Activated naive CD8-positive, alpha-beta T cell treated with anti-CD3 and anti-CD28 coated beads for 36 hours (primary cell): ENCODE measurements at regions not wholly inside any gene's neighbourhood (a gene's known extent, or its start where the extent isn't known, plus 50 kb on each side); places are given as distances from the start of the nearest gene placed in this dataset.
"Not testable (repeated sequence)": the region's sequence is repeated elsewhere in the genome, so short reads cannot be mapped to it uniquely, and the experiment has no call there.

ENCODE experiments used
- DNase-seq: peaks from one replicate; pipeline ENCODE4 v3.0.0; 2021
- H3K27ac Mint-ChIP-seq: one replicate; pipeline ENCODE4 v1.8.0; 2022; ENCODE audit warnings: mild to moderate bottlenecking, moderate library complexity, mixed read lengths
- H3K27me3 Mint-ChIP-seq: one replicate; pipeline ENCODE4 v1.8.0; 2022; ENCODE audit warnings: mild to moderate bottlenecking, mixed read lengths
- H3K36me3 Mint-ChIP-seq: one replicate; pipeline ENCODE4 v1.8.0; 2021; ENCODE audit warnings: mild to moderate bottlenecking, mixed read lengths
- H3K4me1 Mint-ChIP-seq: one replicate; pipeline ENCODE4 v1.8.0; 2021; ENCODE audit warnings: mixed read lengths
- H3K4me3 Mint-ChIP-seq: one replicate; pipeline ENCODE4 v1.8.0; 2022; ENCODE audit warnings: mild to moderate bottlenecking, moderate library complexity, mixed read lengths
- H3K9me3 Mint-ChIP-seq: one replicate; pipeline ENCODE4 v1.8.0; 2022; ENCODE audit warnings: mixed read lengths

DNA sequence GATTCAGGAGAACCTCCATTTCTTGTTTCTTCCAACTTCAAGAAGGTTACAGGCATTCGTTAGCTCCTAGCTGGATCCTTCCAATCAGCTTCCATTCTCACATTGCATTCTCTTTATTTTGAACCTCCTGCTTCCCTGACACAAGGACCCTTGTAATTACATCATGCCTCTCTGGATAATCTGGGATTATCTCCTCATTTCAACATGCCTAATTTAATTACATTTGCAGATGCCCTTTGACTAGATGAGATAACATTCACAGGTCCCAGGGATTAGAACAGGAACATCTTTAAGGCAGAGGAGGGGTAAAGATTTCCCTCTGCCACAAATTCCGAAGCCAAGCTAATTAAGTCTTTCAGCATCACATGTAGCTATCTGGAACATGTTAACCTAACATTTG, 753.8 kb upstream of the PCDH7 start:
- no peak for DNase-seq
- Mint-ChIP-seq H3K27ac (no peak overlapping the region), H3K4me1 (no peaks in the 10 kb centered on the region), H3K4me3 (no peak overlapping the region), H3K27me3 (no peaks in the 10 kb centered on the region), H3K36me3 (no peaks in the 10 kb centered on the region), H3K9me3 (peaks cover 1% of the 10 kb centered on the region)

DNA sequence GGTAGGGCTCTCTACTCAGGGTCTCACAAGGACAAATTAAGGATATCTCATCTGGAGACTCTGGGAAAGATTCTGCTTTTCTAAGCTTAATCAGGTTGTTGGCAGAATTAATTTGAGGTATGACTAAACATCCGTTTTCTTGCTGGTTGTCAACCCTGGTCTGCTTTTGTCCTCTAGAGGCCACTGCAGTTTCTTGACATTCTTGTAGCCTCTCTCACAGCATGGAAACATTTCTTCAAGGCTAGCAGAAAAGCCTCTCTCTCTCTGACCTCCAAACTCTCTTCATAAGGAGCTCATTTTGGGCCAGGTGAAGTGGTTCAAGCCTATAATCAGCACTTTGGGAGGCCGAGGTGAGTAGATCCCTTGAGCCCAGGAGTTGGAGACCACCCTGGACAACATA, 749.5 kb upstream of the PCDH7 start:
- H3K27ac Mint-ChIP-seq = no peak overlapping the region
- no peaks in the 10 kb centered on the region for H3K4me1 Mint-ChIP-seq
- peaks cover 5% of the 10 kb centered on the region for H3K9me3 Mint-ChIP-seq
- no peak for DNase-seq
- no peaks in the 10 kb centered on the region for H3K36me3 Mint-ChIP-seq
- H3K27me3 Mint-ChIP-seq = no peaks in the 10 kb centered on the region
- H3K4me3 Mint-ChIP-seq = no peak overlapping the region

DNA sequence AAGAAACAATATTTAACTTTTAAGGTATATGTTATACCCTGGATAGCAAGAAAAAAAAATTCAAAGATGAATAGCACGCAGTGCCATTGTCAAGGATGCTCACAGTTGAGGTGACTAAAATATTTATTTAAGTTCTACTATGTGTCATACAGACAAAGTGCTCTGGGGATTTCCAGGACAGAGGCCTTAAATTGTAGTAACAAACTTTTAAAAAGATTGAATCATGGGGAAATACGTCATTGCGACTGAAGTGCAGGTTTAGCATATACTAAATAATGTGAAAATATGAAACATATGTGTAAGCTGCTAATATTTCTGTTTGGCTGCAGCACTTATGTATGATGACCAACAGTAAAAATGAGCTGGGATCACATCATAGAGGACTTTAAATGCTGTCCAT, 748.0 kb upstream of the PCDH7 start:
- Mint-ChIP-seq H3K27me3 (no peaks in the 10 kb centered on the region), H3K27ac (no peak overlapping the region), H3K4me1 (no peaks in the 10 kb centered on the region), H3K9me3 (peaks cover 7% of the 10 kb centered on the region), H3K36me3 (no peaks in the 10 kb centered on the region), H3K4me3 (no peak overlapping the region)
- no peak for DNase-seq

DNA sequence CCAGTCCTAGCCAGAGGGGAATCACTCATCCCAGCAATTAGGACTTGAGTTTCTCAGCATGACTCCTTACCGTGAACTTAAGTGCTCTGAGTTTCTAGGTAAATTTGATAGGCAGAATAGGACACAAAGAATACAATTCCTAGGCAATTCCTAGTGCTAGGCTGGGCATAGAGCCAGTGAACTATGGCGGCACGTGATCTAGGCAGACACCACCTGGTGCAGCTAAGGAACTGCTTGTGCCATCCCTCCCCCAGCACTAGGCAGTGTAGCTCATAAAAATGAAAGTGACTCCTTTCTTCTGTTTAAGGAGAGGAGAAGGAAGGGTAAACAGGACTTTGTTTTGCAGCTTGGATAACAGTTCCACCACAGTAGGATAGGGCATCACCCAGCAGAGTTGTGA, 736.3 kb upstream of the PCDH7 start:
- no peak for DNase-seq
- Mint-ChIP-seq H3K4me1 (no peaks in the 10 kb centered on the region), H3K27me3 (no peaks in the 10 kb centered on the region), H3K4me3 (no peak overlapping the region), H3K36me3 (no peaks in the 10 kb centered on the region), H3K9me3 (peaks cover 3% of the 10 kb centered on the region), H3K27ac (no peak overlapping the region)

DNA sequence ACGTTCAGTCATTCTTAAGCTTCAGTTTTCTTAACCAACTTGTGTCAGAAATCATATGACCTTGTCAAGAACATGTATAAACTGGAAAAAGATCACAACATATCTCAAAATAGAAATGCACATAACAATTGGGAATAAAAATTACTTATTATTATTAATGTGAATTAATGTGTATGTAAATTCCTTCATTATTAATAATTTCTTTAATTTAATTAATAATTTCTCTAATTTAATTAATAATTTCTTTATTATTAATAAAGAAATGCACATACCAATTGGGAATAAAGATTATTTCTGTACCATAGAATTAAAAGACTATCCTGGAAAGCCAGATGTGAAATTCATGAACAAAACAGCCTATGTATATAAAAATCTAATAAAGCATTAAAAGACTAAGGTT, 718.5 kb upstream of the PCDH7 start:
- Mint-ChIP-seq H3K27ac (no peak overlapping the region), H3K9me3 (peaks cover 9% of the 10 kb centered on the region), H3K4me3 (no peak overlapping the region), H3K27me3 (no peaks in the 10 kb centered on the region), H3K4me1 (no peaks in the 10 kb centered on the region), H3K36me3 (no peaks in the 10 kb centered on the region)
- no peak for DNase-seq

DNA sequence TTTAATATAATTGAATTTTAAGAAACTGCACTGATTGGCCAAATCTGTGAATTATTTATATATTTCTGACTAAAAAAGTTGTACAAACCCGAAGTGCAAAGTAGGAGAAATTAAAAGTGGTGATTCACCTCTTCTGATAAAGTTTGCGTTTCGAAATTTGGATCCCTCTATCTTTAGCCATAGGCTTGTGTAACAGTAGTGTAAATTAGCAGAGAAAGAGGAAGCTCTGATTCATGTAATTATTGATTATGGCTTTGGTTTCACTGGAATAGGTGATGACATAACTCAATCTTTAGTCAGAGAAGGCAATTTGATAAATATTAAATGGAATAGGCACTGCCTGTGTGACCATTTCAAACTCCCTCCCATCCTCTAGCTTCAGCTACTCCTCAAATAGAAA, 717.8 kb upstream of the PCDH7 start:
- no peak overlapping the region for H3K27ac Mint-ChIP-seq
- H3K4me1 Mint-ChIP-seq = no peaks in the 10 kb centered on the region
- H3K27me3 Mint-ChIP-seq = no peaks in the 10 kb centered on the region
- H3K9me3 Mint-ChIP-seq = peaks cover 7% of the 10 kb centered on the region
- no peak overlapping the region for H3K4me3 Mint-ChIP-seq
- no peaks in the 10 kb centered on the region for H3K36me3 Mint-ChIP-seq
- DNase-seq = no peak

DNA sequence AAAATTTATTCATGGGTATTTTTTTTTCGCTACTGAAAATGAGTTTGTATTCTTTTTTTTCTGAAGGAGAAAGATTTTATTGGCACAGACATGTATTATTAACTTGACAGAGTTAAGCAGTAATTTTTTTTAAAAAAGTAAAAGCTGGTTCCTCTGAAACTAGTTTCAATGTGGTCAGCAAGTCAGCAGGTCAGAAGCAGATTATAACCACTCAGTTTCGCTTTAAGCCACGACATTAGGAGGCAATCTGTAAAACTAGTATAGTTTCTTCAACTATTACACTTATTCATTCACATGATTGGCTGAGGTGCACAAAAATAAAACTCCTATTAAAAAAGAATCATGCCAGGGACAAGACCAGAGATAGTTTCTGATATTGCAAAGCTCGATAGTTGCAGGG, 714.2 kb upstream of the PCDH7 start:
- peaks cover 11% of the 10 kb centered on the region for H3K9me3 Mint-ChIP-seq
- no peaks in the 10 kb centered on the region for H3K4me1 Mint-ChIP-seq
- H3K27me3 Mint-ChIP-seq = no peaks in the 10 kb centered on the region
- no peak for DNase-seq
- H3K36me3 Mint-ChIP-seq = no peaks in the 10 kb centered on the region
- H3K27ac Mint-ChIP-seq = no peak overlapping the region
- H3K4me3 Mint-ChIP-seq = no peak overlapping the region

DNA sequence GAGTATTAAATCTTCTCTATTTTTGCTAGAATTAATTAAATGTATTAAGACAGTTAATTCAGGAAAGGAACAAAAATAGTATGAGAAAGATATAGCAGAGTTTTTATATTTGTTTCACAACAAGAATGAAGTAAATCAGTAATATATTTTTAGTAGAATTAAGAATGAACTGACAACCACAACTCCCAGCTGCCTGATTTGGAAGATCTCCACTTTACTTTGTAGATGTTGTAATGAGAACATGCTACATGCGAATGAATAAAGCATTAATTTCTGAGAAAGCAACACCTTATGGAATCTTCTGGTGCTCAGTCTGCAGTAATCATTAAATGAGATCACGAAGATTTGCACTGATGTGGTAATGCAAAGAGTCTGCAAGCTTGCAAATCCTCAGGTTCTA, 695.6 kb upstream of the PCDH7 start:
- no peaks in the 10 kb centered on the region for H3K27me3 Mint-ChIP-seq

DNA sequence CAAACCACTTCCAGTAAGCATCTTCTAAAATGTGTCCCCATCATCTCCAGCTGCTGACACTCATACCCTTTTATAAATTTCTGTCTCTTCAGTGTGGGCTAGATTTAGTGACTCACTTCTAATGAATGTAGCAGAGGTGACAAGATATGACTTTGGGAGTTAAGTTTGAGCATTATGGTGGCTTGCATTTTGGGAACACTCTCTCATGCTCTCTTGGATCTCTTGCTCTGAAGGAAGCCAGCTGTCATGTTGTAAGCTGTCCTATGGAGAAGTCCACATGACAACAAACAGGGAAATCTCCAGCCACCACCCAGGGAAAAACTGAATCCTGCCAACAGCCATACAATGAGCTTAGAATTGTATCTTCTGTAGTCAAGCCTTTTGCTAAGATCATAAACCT, 691.3 kb upstream of the PCDH7 start:
- no peak for DNase-seq
- Mint-ChIP-seq H3K36me3 (no peaks in the 10 kb centered on the region), H3K27ac (no peak overlapping the region), H3K4me3 (no peak overlapping the region), H3K9me3 (peaks cover 6% of the 10 kb centered on the region), H3K4me1 (no peaks in the 10 kb centered on the region), H3K27me3 (no peaks in the 10 kb centered on the region)

More for the DNA sequence above, 695.6 kb upstream of the PCDH7 start:
- Mint-ChIP-seq H3K36me3 (no peaks in the 10 kb centered on the region), H3K4me3 (no peak overlapping the region), H3K27ac (no peak overlapping the region), H3K9me3 (peaks cover 8% of the 10 kb centered on the region), H3K4me1 (no peaks in the 10 kb centered on the region)
- no peak for DNase-seq

DNA sequence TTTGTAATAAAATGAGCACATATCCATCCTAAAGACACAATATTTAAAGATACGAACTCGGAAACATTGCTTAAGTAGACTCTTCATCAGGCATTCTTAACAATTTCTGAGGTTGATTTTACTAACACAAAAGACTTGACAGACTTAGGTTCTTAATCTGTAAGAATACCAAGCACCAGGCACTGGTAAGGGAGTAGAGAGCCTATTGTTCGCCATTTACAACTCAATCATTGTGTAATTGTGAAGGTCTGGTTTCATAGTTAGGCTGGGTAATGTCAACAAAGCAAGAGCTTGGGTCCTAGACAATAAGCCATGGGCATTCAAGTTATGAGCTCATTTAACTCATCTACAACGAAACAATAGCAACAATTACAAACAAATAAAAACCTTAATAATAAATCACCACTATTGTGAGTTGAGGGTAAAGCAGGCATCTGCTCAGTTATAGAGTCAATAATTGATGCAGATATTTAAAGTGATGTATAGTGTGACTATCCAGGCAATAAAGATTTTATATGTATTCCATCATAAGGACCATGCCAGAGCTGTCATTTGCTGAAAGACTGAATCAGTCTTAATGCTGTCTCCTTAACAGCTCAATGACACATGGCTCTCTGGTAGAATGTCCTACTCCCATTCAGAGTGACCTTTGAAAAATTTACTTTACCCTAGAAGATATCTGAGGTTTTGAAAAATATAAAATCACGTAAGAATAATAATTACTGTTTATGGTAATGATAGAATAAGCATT, 664.0 kb upstream of the PCDH7 start:
- Mint-ChIP-seq H3K27me3 (no peaks in the 10 kb centered on the region), H3K27ac (no peak overlapping the region), H3K4me3 (no peak overlapping the region), H3K4me1 (no peaks in the 10 kb centered on the region), H3K9me3 (peaks cover 4% of the 10 kb centered on the region), H3K36me3 (no peaks in the 10 kb centered on the region)
- no peak for DNase-seq

DNA sequence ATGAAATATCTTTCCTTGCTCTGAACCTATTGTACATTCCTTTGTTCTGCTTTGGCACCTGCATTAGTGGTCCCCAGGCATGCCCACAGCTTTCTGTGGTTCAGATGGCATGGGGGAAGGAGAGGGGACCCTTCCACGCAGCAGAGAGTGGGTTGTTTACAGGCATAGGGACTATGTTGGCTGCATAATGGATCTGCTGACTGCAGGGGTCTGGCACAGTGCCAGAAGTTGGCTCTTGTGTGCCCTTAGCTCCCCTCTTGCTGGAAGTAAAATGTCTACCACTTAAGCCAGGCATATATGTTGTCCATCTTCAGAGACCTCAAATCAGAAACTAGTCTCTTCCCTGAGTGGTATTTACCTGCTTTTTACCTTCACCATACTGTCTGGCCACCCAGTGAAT, 651.9 kb upstream of the PCDH7 start:
- no peak for DNase-seq
- H3K27ac Mint-ChIP-seq = no peak overlapping the region
- H3K4me1 Mint-ChIP-seq = no peaks in the 10 kb centered on the region
- no peaks in the 10 kb centered on the region for H3K36me3 Mint-ChIP-seq
- peaks cover 10% of the 10 kb centered on the region for H3K9me3 Mint-ChIP-seq
- H3K27me3 Mint-ChIP-seq = no peaks in the 10 kb centered on the region
- no peak overlapping the region for H3K4me3 Mint-ChIP-seq

DNA sequence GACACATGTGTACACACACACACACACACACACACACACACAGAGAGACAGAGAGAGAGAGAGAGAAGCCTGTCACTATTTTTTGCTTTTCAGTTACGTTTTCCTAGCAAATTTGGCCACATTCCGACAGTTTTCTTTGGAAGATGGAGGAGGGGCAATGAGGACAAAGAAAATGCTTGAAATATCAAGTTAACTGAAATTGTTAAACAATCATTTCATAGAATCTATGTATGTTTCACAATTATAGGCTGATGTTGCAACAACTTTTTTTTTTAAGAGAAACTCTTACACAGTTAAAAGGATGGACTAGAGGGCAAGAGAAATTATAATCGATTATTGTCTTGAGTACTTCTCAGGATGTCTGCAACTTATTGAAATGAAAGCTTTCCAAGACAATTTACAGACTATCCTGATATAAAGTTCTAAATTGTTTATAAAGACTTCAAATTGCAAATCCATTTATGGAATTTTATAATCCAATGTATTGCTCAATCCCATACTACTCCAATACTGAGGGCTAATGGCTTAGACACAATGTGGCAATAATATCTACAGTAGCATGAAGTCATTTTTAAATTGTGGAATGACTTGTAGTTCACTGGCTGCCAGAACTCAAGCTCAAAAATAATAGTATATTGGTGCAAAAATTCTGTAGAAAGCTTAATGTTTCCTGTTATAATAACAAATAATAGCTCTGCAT, 647.0 kb upstream of the PCDH7 start:
- Mint-ChIP-seq H3K36me3 (no peaks in the 10 kb centered on the region), H3K27ac (no peak overlapping the region), H3K4me3 (no peak overlapping the region), H3K4me1 (no peaks in the 10 kb centered on the region), H3K9me3 (peaks cover 20% of the 10 kb centered on the region), H3K27me3 (no peaks in the 10 kb centered on the region)
- no peak for DNase-seq

DNA sequence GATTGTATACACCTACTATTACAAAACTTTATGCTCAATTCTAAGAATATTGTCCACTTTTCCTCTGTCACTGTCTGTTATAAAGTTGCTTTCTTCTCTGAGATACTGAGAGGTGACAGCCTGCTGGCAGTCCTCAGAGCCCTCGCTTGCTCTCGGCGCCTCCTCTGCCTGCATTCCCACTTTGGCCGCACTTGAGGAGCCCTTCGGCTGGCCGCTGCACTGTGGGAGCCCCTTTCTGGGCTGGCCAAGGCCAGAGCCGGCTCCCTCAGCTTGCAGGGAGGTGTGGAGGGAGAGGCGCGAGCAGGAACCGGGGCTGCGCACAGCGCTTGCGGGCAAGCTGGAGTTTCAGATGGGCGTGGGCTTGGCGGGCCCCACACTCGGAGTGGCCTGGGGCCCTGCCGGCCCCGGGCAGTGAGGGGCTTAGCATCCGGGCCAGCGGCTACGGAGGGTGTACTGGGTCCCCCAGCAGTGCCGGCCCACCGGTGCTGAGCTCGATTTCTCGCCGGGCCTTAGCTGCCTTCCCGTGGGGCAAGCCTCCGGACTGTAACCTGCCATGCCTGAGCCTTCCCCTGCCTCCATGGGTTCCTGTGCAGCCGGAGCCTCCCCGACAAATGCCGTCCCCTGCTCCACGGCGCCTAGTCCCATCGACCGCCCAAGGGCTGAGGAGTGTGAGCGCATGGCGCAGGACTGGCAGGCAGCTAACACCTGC, 627.6 kb upstream of the PCDH7 start:
- not testable (repeated sequence) for H3K27me3 Mint-ChIP-seq, H3K4me3 Mint-ChIP-seq, H3K27ac Mint-ChIP-seq, H3K4me1 Mint-ChIP-seq, H3K36me3 Mint-ChIP-seq, DNase-seq
- peaks cover 14% of the 10 kb centered on the region for H3K9me3 Mint-ChIP-seq

DNA sequence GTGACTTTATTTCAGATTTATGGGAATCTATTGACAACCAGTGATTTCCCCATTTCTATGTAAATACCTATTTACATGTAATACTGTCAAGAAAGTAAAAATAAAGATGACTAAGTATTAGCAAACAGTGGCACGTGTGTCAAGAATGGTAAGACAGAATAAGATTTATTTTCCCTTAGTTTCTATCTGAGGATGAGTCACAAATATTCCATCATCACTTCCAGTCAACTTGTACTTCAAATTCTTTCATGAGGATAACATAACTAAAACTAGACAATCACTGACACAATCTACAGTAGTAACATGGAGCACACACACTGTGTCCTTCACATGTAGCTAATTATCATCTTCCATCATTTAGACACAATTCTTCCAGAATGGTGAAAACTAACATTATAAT, 625.3 kb upstream of the PCDH7 start:
- no peak overlapping the region for H3K4me3 Mint-ChIP-seq
- H3K9me3 Mint-ChIP-seq = peaks cover 16% of the 10 kb centered on the region
- no peak for DNase-seq
- no peaks in the 10 kb centered on the region for H3K27me3 Mint-ChIP-seq
- no peaks in the 10 kb centered on the region for H3K4me1 Mint-ChIP-seq
- no peaks in the 10 kb centered on the region for H3K36me3 Mint-ChIP-seq
- H3K27ac Mint-ChIP-seq = no peak overlapping the region

DNA sequence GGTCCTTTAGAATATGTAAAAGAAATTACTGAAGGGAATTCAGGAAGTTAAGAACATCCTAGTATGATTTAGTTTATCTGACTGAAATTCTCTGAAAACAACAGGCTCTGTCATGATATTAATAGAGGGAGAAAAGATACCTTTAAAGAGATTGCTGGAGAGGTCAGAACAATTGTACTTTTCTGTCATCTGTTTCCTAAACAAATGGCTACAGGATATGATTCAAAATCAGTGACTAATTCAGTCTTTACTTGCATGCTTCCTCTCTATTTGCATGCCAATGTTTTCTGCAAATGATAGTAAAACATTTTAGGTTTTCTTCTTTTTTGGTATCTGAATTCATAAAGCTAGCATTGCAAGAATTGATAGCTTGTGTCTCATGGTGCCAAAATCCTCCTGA, 616.7 kb upstream of the PCDH7 start:
- Mint-ChIP-seq H3K4me3 (no peak overlapping the region), H3K4me1 (no peaks in the 10 kb centered on the region), H3K27ac (no peak overlapping the region), H3K36me3 (no peaks in the 10 kb centered on the region), H3K9me3 (peaks cover 8% of the 10 kb centered on the region), H3K27me3 (no peaks in the 10 kb centered on the region)
- no peak for DNase-seq

DNA sequence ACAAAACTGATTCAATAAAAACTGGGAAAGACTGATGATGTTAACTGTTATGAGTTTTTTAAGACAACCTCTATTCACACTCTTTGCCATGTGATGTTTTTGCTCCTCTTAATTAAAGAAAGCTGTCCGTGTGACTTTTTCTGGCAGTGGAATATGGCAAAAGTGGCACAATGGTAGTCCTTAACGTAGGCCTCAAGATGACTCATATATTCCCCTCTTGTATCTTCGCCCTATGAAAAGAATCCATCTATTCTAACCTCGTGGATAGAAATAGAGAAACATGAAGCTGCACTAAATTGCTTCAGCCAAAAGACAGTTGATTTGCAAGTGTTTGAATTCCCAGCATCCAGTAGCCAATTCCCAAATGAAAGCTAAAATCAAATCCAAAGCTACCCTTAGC, 603.8 kb upstream of the PCDH7 start:
- DNase-seq = no peak
- Mint-ChIP-seq H3K4me3 (no peak overlapping the region), H3K27ac (no peak overlapping the region), H3K9me3 (peaks cover 11% of the 10 kb centered on the region), H3K27me3 (no peaks in the 10 kb centered on the region), H3K4me1 (no peaks in the 10 kb centered on the region), H3K36me3 (no peaks in the 10 kb centered on the region)
